Renal cortical epithelial cell (primary cell): ENCODE measurements at regions not wholly inside any gene's neighbourhood (a gene's known extent, or its start where the extent isn't known, plus 50 kb on each side); places are given as distances from the start of the nearest gene placed in this dataset.

Experiments used
- DNase-seq: peaks from one replicate; pipeline ENCODE4 v3.0.0-alpha.2; 2011; ENCODE audit warnings: low read depth

DNA sequence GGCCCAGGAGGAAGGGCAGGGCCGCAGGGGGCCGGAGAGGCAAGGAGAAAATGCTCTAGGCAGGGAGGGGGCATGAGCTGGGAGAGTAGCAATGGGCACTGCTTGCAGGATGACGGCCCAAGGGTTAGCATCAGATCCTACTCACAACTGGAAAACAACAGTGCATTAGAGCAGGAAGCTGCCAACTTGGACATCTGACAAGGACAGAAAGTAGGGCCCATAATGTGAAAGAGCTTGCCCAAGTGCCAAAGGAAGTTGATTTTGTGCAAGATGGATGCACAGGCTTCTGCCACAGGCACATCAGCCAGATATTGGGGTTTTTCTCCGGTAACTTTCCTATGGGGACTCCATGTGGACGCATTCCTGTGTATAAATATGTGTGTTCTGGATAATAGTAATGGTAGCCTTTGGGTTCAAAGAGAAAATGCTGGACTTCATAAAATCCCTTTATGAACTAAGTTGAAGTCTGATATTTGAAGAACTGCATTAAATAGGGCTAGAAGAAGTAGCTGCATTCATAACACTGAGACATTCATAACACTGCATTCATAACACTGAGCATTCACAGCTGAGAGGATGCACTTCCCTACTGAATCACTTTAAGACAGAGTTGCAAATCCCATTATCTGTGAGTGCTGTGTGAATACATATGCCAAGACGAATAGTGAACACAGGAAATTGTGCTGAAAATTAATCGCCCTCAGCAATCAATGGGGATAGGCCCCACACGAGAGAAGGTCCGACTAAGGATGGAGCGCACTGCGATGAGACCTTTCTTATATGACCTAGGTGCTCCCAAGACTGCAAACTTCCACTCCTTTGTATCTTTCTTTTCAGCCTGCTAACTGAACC, 235.6 kb upstream of the PRDM1 start:
- DNase-seq: no peak

DNA sequence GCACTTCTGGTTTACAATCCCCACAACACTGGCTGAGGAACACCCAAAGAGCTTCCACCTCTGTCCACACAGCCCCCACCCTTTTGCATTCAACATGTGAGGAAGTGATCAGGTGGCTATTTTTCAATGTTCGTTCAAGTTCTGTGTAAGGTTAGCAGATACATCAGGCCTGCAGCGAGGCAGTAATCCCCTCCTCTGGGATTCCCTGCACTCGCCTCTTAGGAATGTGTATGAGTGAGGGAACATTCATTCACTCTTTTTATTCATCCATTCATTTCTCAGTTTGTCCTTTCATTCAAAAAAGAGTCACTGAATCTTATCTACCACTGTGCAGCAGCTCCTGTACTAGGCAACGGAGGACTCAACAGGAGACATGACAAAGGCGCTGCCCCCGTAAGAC, 236.4 kb upstream of the PRDM1 start:
- no peak for DNase-seq

DNA sequence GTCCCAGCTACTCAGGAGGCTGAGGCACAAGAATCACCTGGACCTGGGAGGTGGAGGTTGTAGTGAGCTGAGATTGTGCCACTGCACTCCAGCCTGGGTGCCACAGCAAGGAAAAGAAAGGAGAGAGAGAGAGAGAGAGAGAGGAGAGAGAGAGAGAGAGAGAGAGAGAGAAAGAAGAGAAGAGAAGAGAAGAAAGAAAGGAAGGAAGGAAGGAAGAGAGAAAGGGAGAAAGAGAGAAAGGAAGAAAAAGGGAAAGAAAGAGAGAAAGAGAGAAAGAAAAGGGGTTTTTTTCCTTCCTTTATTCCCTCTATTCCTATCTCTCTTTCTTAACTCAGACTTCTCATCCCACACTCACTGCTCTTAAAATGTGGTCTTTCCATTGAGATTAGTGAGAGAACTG, 238.7 kb upstream of the PRDM1 start:
- DNase-seq: no peak

DNA sequence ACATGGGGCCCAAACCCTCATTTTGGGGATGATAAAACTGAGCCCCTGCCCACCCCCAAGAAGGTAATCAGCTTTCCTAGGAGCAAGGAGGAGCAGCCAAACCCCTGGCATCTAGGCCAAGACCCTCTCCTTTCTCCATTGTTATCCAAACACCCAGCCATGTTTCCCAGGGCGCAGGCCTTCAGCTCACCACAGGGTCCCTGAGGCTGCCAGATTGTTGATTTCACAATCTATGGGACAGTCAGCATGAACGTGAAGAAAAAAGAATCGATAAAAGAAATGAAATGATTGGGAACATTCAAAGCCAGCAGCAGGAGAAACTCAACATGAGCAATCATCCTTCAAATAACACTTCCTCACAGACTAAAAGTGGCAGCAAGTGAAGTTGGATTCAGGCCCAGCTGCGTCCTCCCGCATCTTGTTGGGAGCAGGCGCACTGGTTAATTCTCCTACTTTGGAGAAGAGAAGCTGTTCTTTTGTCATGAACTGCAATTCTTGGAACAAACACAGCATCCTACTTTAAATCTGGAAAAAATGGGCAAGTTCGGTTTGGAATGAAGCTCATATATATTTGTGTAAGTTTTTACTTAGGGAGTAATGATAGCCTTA, 241.8 kb upstream of the PRDM1 start:
- DNase-seq: no peak

DNA sequence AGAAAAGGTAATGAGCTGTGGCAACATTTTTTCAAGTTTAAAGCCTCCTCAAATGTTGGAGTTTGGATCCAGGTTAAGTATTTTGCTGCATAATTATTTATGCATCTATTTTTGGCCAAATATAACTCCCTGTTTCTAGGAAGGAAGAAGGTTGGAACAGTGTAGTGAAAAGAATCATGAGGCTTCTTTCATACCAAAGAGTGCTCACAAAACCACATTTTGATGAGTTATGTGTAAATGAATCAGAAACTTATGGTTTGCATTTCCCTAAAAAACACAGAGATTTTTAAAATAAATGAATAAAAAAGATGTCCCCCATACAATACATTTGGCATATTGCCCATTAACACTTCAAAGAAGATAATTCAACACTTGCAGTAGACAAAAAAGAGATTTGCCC, 246.9 kb upstream of the PRDM1 start:
- no peak for DNase-seq

DNA sequence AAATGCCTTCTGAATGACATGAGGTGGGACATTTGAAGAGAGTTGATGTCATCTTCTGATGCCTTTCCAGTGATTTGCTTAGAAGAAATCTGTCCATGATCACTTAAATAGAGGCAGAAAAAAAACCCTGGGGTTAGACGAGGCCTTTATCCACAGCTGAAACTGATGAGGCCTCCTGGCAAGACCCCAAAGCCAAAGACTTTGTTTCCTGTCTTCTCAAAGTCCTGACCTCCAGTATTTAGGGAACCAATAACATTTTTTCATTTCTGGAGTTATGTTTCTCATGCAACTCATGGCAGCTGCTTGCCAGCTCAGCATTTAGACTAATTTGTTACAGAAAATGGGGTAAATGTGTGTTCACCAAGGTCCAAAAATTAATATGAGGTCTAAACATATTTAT, 248.0 kb upstream of the PRDM1 start:
- DNase-seq: no peak

DNA sequence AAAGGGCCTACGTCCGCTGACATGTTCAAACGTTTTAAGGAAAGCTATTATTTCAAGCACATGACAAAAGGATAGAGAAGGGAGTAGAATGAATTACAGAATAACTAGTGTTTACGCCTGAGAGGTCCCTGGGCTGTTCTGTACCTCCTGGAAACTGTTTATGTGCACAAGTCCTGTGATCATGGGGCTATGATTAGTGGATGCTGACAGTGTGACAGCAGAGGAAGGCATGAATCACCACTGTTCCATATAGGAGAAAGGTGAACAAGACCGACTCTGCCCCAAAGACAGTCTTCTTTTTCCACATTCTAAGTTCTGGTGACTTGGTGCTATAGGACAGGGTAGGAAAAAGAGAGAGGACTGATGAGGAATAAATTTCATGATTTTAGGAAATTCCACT, 249.2 kb upstream of the PRDM1 start:
- DNase-seq: peak; percentile 75

DNA sequence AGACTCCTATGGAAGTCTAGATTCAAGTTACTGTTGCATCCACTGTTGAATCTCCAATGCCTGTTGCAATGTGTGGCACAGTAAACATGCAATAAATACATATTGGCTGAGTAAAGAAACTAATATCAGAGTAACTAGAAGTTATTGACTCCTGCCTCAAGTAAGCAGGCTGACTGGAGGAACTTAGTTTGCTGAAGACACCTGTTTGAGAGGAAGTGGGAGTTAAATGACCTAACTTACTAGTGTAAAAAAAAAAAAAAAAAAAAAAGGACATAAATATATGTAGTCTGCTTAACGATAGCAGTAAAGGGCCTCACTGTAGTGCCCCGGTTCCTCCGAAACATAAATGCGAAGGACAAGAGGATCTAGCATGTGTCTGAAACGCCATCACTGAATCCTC, 249.8 kb upstream of the PRDM1 start:
- DNase-seq: no peak

DNA sequence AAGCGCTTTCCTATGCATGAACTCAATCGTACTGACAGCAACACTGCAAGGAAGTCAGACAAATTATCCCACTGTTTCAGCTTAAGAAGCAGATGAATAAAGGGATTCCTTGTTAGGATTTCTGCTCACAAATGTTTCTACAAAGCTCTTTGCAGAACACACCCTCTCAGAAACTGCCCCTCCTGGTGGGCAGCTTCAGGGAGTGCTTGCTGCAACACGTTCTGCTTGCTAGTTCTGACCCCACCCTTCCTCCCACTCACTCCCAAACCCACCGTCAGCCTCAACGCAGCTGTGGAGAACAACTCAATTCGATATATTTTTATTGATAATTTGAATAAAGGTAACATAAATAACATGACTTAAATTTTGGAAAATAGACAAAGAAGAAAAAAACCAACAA, 250.8 kb upstream of the PRDM1 start:
- peak; percentile 21 for DNase-seq

DNA sequence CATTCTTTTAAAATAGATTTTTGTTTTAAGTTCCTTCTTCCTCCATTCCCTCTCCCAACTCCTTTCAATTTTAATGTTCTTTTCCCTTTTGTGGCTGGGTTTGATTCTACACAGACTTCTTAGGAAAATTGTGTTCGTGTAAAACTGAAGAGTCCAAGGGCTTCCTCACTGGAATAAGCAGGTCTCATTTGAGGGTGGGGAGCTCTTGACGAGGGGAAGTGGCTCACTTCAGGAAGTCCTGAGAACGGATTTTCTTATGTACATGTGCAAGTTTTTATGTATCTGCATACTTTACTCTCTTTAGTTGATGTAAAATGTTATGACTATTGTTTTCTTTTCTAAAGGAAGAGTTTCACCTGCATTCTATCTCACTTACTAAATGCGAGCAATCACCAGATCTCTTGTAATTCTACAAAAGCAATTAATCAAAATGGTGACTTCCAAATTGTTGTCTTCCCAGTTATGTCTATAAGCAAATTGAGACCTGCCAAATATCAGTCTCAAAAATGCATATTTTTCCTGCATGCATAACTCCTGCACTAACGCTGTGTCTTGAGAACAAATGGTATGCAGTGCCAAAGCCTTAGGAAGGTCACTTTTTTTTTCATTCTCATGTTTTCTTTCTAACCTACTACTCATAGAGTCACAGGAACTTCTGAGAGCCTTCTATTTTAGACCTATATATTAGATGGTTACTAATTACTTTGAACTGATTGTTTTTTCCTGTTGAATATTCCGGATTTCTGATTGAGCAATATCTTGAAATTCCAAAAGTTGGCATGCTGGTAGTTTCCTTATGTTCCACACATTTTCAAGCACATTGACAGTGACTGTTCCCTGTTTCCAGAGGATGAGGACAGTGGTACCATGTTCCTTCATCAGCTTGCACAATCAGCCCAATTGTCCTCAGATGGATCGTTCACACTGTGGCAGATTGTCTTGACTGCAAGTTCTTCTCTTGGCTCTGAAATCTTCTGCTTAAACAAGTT, 251.9 kb upstream of the PRDM1 start:
- DNase-seq: no peak

DNA sequence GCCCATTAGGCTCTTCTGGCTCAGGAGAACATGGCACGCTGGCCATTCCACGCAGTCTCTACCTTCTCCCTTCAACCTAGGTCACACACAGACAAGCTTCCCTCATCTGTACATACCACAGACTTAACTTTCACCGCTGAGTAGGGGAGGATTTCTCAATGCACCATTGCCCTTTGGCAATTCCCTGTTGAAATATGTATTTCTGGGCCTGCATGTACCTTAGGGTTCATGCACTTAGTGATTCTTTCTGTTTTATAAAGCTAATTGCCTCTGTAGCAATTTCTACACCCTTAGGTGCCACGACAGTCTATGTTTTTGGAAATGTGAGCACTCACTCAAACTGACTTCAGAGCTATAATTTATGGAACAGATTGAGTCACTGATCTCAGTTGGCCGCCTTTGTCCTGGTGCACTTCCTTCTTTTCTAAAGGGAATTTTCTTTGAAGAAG, 253.8 kb upstream of the PRDM1 start:
- peak; percentile 11 for DNase-seq

DNA sequence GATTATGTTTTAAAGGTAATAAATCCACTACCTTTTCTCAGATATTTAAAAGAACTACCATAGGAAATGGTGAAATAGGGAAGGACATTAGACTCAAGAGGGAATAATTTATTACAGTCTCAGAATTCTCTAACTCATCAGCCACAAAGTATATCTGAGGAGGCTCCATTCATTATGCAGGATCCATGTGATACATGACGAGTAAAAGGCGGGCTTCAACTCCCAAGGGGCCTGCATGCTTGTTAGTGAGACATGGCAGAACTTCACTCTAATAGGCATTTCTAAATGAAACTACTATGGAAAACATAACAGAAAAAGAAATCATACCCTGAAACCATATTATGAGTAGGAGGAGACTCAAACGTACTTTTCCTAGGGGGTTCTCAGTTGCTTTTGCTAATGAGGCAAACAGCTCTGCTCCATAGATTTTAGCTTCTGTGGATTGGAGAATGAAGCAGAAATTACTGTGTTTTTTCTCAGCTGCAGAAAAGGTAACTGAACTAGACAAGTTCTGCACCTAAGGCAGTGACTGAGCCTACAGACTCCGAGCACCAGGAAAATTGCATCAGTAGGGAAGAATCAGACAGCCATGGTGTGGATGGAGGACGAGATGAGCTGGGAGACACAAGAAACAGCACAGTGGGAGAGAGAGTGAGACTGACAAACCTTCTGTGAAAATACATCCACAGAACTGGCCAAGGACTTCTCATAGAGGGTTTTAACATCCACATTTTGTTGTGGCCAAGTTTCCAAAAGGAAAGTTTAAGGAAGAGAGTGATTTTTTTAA, 254.6 kb upstream of the PRDM1 start:
- DNase-seq: no peak

DNA sequence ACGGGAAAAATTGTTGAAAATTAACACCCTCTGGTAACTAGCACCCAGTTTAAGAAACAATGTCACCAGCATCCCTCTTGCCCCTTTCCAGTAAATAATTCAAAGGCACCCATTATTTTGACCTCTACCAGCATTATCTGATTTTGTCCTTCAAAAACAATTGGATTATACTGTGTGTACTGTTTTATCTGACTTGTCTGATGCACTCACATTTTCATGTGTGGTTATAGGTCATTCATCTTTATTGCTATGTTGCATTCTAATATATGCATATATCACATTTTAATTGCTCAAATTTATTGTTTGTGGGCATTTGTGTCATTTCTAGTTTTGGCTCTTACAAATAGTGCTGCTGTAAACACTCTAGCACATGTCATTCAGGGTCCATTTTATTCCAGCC, 260.9 kb upstream of the PRDM1 start:
- DNase-seq: no peak

DNA sequence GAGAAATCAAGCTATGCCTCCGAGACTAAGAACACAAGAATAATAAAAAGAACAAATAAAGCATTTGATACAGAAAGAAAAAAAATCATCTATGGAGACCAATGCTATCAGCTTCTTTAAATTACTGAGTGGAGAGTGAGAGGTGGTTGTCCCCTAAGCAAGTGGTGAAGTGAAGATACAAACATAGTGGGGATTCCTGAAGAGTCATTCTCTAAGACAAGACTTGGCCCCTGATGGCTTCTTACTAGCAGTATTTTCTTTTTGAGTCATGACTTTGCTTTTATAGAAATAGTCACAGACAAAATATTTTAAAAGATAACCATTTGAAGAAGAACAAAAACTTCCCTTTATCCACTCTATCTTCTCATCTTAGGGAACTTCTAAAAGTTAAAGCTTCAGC, 261.4 kb upstream of the PRDM1 start:
- no peak for DNase-seq

DNA sequence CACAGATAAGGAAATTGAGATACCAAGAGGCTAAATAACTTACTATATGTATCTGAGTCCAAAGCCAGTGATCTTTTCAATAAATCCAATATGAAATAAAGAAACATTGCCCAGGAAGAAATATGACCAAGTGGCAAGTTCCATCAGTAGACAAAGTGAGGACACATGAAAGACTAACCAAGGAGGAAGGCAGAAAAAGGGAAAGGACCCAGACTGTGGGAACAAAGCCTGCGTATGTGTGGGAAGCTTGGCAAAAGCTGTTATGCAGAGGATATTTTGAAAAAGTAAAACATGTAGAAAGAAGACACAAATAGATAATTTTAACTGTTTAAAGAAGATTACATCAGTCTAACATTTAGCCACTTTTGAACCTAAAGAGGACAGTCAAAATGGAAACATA, 264.4 kb upstream of the PRDM1 start:
- DNase-seq: no peak

DNA sequence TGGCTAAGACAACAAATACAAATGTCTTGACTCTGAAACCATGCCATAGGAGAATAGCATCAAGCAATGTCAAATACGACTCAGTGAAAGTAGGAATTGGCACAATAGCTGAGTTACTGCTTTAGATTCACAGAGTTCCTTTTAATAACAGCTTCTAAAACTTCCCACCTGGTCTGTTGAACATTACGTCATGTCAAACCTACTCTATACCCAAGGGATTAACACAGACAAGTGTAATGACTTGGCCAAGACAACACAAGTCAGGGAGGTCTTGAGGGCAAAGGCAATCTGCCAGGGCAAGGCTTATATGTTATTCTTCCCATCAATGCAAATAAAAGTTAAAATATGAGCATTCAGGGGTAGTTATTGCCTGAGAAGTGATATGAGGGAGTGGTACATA, 265.1 kb upstream of the PRDM1 start:
- no peak for DNase-seq

DNA sequence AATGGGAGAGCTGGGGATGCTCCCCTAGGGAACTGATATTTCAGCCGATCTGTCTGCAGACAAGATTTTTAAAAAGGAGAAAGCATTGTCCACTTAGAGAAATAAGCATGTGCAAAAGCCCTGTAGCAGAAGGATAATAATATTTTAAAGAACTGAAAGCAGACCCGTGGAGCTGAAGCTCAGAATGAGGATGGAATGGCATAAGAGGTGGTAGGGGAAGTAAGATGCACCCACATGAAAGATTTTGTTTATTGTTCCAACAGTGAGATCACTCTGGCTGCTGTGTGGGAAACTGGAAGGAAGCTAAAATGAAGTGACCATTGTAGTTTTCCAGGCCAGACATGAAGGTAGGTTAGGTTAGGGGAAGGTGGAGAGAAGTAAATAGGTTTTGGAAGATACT, 266.4 kb upstream of the PRDM1 start:
- DNase-seq: no peak

DNA sequence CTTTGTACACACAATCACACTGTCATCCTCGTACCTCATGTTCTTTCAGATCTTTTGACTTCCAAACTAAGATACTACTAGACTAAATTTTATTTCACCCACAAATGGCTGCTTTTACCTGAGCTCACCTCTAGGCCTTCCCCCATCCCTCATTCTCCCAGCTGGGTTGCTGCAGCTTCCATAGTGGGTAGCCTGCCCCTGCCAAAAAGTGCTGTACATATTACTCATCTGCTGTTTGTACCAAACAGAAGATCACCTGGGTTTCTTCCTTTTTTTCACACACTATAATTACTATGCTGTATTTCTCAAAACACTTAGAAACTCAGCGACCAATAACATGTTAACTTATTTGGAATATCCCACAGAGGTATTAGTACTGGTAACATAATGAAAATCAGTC, 267.6 kb upstream of the PRDM1 start:
- no peak for DNase-seq

DNA sequence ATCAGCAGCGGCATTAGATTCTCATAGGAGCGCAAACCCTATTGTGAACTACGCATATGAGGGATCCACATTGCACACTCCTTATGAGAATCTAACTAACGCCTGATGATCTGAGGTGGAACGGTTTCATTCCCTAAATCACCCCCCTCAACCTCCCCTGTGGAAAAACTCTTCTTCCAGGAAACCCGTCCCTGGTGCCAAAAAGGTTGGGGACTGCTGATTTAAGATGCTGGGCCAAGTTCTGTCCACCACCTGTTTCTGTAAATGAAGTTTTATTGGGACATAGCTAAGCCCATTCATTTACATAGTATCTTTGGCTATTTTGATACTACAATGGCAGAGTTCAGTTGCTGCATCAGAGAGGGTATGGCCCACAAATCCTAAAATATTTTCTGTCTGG, 268.2 kb upstream of the PRDM1 start:
- no peak for DNase-seq

DNA sequence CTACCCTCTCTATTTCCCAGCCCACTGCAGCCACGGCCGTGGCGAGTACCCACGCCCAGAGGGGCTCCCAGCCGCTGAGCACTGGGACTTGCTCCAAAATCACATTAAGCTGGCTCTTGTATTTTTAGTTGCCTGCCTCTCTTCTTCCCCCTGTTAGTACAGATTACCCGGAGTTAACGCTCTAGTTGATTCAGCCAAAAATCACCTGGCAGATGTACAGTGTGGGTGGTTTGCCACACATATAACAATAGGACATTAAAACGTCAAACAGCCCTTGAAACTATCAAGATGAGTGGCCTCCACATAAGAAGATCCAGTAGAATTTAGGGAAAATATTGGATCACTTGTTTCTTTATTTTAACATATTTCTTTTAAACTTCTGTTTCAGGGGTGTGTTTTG, 268.8 kb upstream of the PRDM1 start:
- no peak for DNase-seq

DNA sequence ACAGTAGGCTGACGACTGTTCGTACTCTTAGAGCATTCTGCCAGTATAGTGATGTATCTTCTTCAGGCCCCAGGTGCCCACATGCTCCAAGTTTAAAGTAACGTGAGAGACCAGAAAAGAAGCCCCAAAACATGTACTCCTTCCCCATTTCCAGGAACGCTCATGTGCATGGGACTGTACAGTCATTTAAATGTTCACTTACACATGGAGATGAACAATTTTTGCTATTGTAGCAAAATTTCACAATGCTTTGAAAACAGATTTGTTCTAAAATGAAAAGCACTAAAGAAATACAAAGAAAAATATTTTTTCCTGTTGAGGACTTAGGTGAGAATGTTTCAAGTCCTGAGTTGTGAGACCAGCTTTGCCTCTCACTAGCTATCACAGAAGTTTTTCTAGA, 269.3 kb upstream of the PRDM1 start:
- no peak for DNase-seq
